SJSA1 (cell line): ENCODE measurements at regions not wholly inside any gene's neighbourhood (a gene's known extent, or its start where the extent isn't known, plus 50 kb on each side); places are given as distances from the start of the nearest gene placed in this dataset.
"Not testable (repeated sequence)": the region's sequence is repeated elsewhere in the genome, so short reads cannot be mapped to it uniquely, and the experiment has no call there.

Experiments used
- DNase-seq, 2 experiments: peaks; one replicate each; pipeline ENCODE4 v3.0.0-alpha.2; 2015 to 2020; ENCODE audit warnings: low spot score in 2 of 2, low read depth in 1 of 2
- H3K27ac ChIP-seq: fragments of 250-450 bp; sonication (Bioruptor Pico); 2 replicates; pipeline ENCODE4 v1.5.1; 2020; ENCODE audit warnings: mild to moderate bottlenecking, moderate library complexity
- H3K27me3 ChIP-seq: fragments of 250-450 bp; sonication (Bioruptor Pico); replicated peaks from 2 replicates; pipeline ENCODE4 v1.5.1; 2020; ENCODE audit warnings: mild to moderate bottlenecking, moderate library complexity
- H3K36me3 ChIP-seq: fragments of 250-450 bp; sonication (Bioruptor Pico); 2 replicates; pipeline ENCODE4 v1.5.1; 2020; ENCODE audit warnings: mild to moderate bottlenecking
- H3K4me1 ChIP-seq: fragments of 250-450 bp; sonication (Bioruptor Pico); replicated peaks from 2 replicates; pipeline ENCODE4 v1.6.1; 2021; ENCODE audit warnings: mild to moderate bottlenecking
- H3K4me3 ChIP-seq: fragments of 250-450 bp; sonication (Bioruptor Pico); 2 replicates; pipeline ENCODE4 v1.5.1; 2020; ENCODE audit warnings: mild to moderate bottlenecking
- H3K9me3 ChIP-seq: fragments of 250-450 bp; sonication (Bioruptor Pico); replicated peaks from 2 replicates; pipeline ENCODE4 v1.5.1; 2020; ENCODE audit warnings: mild to moderate bottlenecking

GRCh38 chr1:30444401-30444800 is 279.0 kb downstream of the MATN1 start:
- no peaks in the 10 kb centered on the region for H3K36me3 ChIP-seq
- H3K27ac ChIP-seq: no peak overlapping the region
- H3K4me3 ChIP-seq: no peak overlapping the region
- no peaks in the 10 kb centered on the region for H3K4me1 ChIP-seq
- peak in 1 of 2 experiments; percentile 9 for DNase-seq
- H3K9me3 ChIP-seq: no peaks in the 10 kb centered on the region
- no peaks in the 10 kb centered on the region for H3K27me3 ChIP-seq

DNA sequence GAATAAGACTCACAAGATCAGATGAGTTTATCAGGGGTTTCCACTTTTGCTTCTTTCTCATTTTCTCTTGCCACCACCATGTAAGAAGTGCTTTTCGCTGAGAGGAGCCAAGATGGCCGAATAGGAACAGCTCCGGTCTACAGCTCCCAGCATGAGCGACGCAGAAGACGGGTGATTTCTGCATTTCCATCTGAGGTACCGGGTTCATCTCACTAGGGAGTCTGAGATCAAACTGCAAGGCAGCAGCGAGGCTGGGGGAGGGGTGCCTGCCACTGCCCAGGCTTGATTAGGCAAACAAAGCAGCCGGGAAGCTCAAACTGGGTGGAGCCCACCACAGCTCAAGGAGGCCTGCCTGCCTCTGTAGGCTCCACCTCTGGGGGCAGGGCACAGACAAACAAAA is 285.1 kb downstream of the MATN1 start:
- not testable (repeated sequence) for H3K4me3 ChIP-seq, H3K4me1 ChIP-seq, H3K9me3 ChIP-seq, H3K27me3 ChIP-seq, H3K27ac ChIP-seq, H3K36me3 ChIP-seq
- DNase-seq: peak in 1 of 2 experiments; percentile 22

DNA sequence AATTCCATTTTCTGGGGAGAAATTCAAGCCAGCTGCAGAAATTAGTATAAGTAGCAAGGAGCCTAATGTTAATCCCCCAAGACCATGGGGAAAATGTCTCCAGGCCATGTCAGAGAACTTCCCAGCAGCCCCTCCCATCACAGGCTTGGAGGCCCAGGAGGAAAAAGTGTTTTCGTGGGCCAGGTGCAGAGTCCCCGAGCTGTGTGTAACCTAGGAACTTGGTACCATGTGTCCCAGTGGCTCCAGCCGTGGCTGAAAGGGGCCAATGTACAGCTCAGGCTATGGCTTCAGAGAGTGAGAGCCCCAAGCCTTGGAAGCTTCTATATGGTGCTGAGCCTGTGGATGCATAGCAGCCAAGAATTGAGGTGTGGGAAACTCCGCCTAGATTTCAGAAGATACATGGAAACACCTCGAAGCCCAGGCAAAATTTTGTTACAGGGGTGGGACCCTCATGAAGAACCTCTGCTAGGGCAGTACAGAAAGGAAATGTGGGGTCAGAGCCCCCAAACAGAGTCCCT is 286.3 kb downstream of the MATN1 start:
- peak in 1 of 2 experiments; percentile 29 for DNase-seq
- Histone ChIP-seq H3K27ac (no peak overlapping the region), H3K36me3 (no peaks in the 10 kb centered on the region), H3K27me3 (no peaks in the 10 kb centered on the region), H3K4me1 (no peaks in the 10 kb centered on the region), H3K9me3 (no peaks in the 10 kb centered on the region), H3K4me3 (no peak overlapping the region)

DNA sequence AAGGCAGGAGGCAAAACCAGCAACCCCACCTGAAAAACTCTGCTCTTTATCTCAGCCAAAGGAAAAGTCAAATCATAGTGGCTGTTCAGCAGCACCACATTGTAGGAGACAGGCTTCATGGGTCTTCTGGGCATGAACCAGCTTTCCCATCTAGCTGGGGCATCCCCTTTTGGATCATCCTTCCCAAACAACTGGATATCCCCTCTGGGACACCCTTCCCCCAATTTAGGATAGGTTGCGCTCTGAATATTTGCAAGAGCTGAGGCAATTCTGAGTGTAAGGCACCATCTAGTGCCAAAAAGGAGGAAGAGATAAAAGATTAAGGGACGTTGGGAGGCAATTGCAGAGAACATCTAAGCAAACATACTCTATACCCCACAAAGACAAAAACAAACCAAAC is 295.8 kb downstream of the MATN1 start:
- DNase-seq: no peak
- Histone ChIP-seq H3K27me3 (0 out of 2 replicates have a peak, but pooled peaks cover 3% of the 10 kb centered on the region), H3K9me3 (no peaks in the 10 kb centered on the region)

DNA sequence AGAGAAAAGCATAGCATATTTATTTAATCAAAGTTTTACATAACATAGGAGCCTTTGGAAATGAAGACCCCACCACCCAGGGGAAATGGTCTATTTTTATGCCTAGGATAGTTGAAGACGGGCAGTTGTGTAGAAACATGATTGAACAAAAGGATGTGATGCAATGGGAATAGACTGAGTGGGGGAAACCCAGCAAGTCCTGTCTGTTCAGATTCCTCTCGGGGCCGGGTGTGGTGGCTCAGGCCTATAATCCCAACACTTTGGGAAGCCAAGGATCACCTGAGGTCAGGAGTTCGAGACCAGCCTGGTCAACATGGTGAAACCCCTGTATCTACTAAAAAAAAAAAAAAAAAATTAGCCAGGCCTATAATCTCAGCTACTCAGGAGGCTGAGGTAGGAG is 298.3 kb downstream of the MATN1 start:
- H3K9me3 ChIP-seq: no peaks in the 10 kb centered on the region
- H3K4me3 ChIP-seq: no peak overlapping the region
- H3K4me1 ChIP-seq: no peaks in the 10 kb centered on the region
- DNase-seq: peak in 1 of 2 experiments; percentile 17
- H3K27ac ChIP-seq: no peak overlapping the region
- peaks cover 3% of the 10 kb centered on the region; the same call in 1 of the 2 replicates for H3K27me3 ChIP-seq
- H3K36me3 ChIP-seq: no peaks in the 10 kb centered on the region

More for the DNA sequence above, 295.8 kb downstream of the MATN1 start:
- Histone ChIP-seq H3K4me1 (no peaks in the 10 kb centered on the region), H3K27ac (no peak overlapping the region), H3K36me3 (no peaks in the 10 kb centered on the region), H3K4me3 (no peak overlapping the region)

- no peaks in the 10 kb centered on the region for H3K9me3 ChIP-seq
- H3K36me3 ChIP-seq: no peaks in the 10 kb centered on the region
- H3K4me3 ChIP-seq: no peak overlapping the region
- peak in 1 of 2 experiments; percentile 15 for DNase-seq
- no peak overlapping the region for H3K27ac ChIP-seq
- peaks cover 3% of the 10 kb centered on the region; the same call in 1 of the 2 replicates for H3K27me3 ChIP-seq
- H3K4me1 ChIP-seq: no peaks in the 10 kb centered on the region
Observed at GRCh38 chr1:30423570-30423969, 299.8 kb downstream of the MATN1 start.

GRCh38 chr1:30422251-30422650 is 301.1 kb downstream of the MATN1 start:
- Histone ChIP-seq H3K4me3 (no peak overlapping the region), H3K36me3 (no peaks in the 10 kb centered on the region), H3K27me3 (peaks cover 3% of the 10 kb centered on the region; the same call in 1 of the 2 replicates), H3K27ac (no peak overlapping the region), H3K9me3 (no peaks in the 10 kb centered on the region), H3K4me1 (no peaks in the 10 kb centered on the region)
- DNase-seq: peak in 1 of 2 experiments; percentile 37

DNA sequence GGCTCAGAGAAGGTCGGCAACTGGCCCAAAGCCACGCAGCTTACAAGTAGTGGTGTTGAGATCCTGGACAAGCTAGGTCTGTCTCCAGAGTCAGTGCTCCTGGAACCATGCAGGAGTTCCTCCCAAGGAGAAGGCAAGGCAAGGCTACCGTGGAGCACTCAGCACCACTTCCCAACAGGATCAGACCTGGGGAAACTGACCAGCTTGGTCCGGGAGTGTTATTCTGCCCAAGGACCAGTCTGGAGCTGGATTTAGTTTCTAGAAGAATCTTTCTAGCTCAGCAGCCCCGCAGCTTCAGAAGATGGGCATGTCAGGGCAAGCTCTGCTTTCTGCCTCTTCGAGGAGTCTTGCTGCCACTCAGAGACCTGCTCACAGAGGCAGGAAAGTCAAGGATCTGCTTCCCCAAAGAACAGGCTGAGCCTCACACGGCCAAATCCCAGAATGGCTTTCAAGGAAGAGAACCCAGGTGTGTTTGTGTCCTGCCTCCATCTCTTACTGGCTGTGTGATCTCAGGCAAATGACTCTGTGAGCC is 302.8 kb downstream of the MATN1 start:
- Histone ChIP-seq H3K27me3 (peaks cover 3% of the 10 kb centered on the region; the same call in 1 of the 2 replicates), H3K9me3 (no peaks in the 10 kb centered on the region), H3K27ac (no peak overlapping the region), H3K36me3 (no peaks in the 10 kb centered on the region), H3K4me3 (no peak overlapping the region), H3K4me1 (no peaks in the 10 kb centered on the region)
- DNase-seq: peak in 1 of 2 experiments; percentile 33

- H3K4me3 ChIP-seq: no peak overlapping the region
- peak in 1 of 2 experiments; percentile 30 for DNase-seq
- H3K4me1 ChIP-seq: no peaks in the 10 kb centered on the region
- H3K36me3 ChIP-seq: no peaks in the 10 kb centered on the region
- H3K27me3 ChIP-seq: peaks cover 3% of the 10 kb centered on the region; the same call in 1 of the 2 replicates
- no peak overlapping the region for H3K27ac ChIP-seq
- no peaks in the 10 kb centered on the region for H3K9me3 ChIP-seq
Observed at GRCh38 chr1:30419831-30420230, 303.6 kb downstream of the MATN1 start.

DNA sequence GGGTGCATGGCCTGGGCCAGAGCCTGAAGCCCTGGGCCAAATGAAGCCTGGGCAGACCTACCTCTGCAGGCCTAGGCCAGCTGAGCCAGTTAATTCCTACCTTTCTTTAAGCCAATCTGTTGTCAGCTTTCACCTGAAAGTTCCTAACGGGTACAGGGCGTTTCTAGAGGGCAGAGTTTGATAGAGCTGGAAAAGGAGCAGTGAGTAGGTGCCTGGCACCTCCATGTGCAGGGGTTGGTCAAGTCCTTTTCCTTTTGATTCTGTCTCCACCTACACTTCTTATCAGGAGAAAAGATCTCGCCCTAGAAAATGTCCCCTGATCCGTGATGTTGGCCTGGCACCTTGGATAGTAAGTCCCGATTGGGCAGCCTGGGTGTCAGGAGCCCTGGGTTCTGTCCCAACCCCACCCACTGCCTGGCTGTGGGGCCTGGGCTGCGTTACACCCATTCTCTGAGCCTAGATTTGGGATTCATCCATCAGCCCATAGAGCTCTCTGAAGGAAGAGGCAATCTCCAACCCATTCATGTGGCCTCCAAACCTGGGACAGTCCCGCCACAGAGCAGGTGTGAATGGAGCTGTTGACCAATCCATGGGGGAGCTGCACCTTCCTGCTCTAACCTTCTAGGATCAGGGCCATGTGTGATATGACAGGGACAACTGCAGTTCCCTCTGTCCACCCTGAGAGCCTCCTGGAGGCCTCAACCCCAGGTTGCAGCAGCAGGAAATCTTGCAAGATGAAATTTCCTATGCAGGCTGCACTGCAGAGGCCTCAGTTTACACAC is 304.3 kb downstream of the MATN1 start:
- H3K27ac ChIP-seq: no peak overlapping the region
- no peaks in the 10 kb centered on the region for H3K4me1 ChIP-seq

DNA sequence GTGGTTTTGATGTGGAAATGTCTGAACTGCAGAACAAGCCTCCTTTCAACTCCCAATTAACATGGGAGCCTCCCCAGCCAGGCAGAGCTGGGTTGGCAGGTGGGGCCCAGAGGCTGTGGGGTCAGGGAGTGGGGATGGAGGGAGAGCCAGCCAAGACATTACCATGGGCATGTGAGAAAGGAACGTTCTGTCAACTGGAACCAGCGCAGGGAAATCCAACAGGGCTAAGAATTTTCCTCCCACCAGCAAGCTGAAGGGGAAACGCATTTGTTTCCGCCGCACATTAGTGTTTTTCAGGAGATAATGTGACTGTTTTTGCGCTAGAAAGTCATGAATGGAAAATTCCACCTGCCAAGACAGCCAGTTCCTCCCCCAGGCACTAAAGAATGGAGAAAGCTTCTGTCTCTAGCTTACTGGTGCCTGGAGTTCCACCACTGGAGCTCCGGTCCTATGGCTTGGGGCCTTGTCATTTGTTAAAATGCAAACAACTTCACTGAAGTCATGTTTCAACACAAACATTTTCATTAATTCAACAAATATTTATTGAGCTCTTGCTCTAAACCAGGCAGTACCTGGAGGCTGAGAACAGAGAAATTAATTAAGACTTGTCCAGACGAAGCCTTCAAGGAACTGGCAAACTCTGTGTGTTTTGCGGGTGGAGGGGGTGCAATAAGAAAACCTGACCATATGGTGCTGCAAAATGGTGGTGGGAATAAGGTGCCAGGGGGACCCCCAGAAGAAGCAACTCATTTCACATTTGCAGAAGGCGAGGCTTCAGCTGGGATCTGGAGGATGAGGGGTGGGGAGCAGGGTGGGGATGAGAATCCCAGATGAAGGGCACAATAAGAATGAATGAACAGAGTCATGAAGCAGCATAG is 305.1 kb downstream of the MATN1 start:
- H3K9me3 ChIP-seq: no peaks in the 10 kb centered on the region
- no peaks in the 10 kb centered on the region for H3K36me3 ChIP-seq
- no peak overlapping the region for H3K27ac ChIP-seq

More for the DNA sequence above, 304.3 kb downstream of the MATN1 start:
- Histone ChIP-seq H3K4me3 (no peak overlapping the region), H3K27me3 (peaks cover 3% of the 10 kb centered on the region; the same call in 1 of the 2 replicates), H3K36me3 (no peaks in the 10 kb centered on the region), H3K9me3 (no peaks in the 10 kb centered on the region)
- peak in 1 of 2 experiments; percentile 19 for DNase-seq

DNA sequence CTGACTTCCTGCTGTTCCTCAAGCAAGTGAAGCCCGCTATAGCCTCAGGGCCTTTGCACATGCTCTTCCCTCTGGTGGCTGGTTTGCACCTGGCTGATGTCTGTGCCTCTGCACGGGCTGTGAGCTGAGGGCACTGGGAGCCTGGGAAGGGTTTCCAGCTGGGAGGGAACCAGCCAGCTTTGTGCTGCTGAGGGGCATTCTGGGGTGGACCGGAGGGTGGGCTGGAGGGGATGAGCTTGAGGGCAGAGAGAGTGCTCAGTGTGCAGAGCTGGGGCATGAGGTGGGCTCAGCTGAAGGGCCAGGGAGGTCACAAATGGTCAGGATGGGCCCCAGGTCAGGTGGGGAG is 305.7 kb downstream of the MATN1 start:
- peak in 1 of 2 experiments; percentile 33 for DNase-seq
- Histone ChIP-seq H3K4me1 (no peaks in the 10 kb centered on the region), H3K36me3 (no peaks in the 10 kb centered on the region), H3K9me3 (no peaks in the 10 kb centered on the region), H3K4me3 (no peak overlapping the region), H3K27me3 (no peaks in the 10 kb centered on the region; the same call in 1 of the 2 replicates), H3K27ac (no peak overlapping the region)

More for the DNA sequence above, 305.1 kb downstream of the MATN1 start:
- Histone ChIP-seq H3K4me3 (no peak overlapping the region), H3K27me3 (peaks cover 2% of the 10 kb centered on the region; the same call in 1 of the 2 replicates), H3K4me1 (no peaks in the 10 kb centered on the region)
- peak in 1 of 2 experiments; percentile 36 for DNase-seq

DNA sequence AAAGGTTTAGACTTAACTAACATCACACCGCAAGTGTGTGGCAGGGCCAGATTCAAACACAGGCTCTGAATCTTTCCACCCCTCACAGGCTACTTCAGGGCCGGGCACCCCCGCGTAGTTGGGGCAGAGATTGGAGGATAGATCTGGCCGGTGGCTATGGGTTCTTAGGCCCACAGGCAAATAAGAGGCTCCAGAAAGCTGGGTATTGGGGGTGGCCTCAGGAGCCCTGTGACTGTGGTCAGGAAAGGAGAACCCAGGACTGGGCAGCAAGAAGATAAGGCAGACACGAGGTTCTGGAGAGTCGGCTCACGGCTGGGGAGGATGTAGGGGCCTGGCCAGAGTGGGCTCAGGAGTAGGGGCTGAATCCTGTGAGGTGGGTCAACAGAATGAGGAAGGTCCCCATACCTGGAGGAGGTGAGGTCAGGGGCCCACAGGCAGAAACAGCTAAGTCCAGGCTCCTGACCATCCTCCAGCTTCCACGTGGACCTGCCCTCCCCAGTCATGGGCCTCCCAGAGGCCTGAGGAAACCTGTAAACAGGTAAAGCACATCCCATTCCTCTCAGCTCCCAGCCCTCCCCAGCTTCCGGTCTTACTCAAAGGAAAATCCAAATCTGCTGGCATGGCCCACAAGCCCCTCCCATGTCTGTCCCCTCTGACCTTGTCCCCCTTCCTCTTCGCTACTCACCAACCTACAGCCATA is 306.2 kb downstream of the MATN1 start:
- no peaks in the 10 kb centered on the region for H3K4me1 ChIP-seq
- H3K36me3 ChIP-seq: no peaks in the 10 kb centered on the region
- no peaks in the 10 kb centered on the region; the same call in 1 of the 2 replicates for H3K27me3 ChIP-seq
- no peaks in the 10 kb centered on the region for H3K9me3 ChIP-seq
- DNase-seq: peak in 1 of 2 experiments; percentile 27
- H3K4me3 ChIP-seq: no peak overlapping the region
- H3K27ac ChIP-seq: no peak overlapping the region
